HG02610 (cell line): ENCODE measurements at regions not wholly inside any gene's neighbourhood (a gene's known extent, or its start where the extent isn't known, plus 50 kb on each side); places are given as distances from the start of the nearest gene placed in this dataset.
"Not testable (repeated sequence)": the region's sequence is repeated elsewhere in the genome, so short reads cannot be mapped to it uniquely, and the experiment has no call there.

Source experiments
- ATAC-seq: cut with Tn5 transposase; IDR thresholded peaks from one replicate; pipeline ENCODE4 v1.9.1; 2021; ENCODE audit warnings: mild to moderate bottlenecking, moderate library complexity; ENCODE audit not compliant: unreplicated experiment

- no peak for ATAC-seq
These were observed 657.8 kb downstream of the SLITRK6 start for GRCh38 chr13:85141401-85141800.

DNA sequence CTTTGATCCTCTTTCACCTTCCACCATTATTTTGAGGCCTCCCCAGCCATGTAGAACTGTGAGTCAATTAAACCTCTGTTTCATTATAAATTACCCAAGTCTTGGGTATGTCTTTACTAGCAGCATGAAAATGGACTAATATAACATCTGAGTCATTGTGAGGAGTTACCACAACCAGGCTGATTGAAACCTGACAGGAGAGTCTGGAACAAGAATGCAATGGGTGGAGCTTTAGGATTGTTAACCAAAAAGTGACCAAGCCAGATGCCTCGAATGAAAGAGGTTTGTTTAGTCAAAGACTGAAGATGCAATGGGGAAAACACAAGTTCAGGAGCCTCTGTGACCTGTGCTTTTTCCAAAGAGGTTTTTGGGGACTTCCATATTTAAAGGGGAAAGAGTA, 659.0 kb downstream of the SLITRK6 start:
- no peak for ATAC-seq

- no peak for ATAC-seq
These were observed 661.7 kb downstream of the SLITRK6 start for GRCh38 chr13:85137516-85137915.

DNA sequence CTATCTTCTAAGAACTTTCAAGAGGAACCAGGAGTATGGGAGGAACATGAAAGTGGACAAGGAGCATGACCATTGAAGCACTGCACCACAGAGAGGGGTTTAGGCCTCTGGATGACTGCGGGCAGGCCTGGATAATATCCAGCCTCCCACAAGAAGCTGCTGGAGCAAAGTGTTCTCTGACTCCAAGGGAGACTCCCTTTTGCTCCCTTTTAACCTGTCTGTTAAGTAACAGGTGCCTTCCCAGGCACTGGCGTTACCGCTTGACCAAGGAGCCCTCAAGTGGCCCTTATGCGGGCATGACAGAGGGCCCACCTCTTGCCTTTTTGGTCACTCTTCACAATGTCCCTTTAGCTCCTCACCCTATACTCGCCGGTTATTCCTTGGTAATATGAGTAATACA, 666.2 kb downstream of the SLITRK6 start:
- no peak for ATAC-seq

DNA sequence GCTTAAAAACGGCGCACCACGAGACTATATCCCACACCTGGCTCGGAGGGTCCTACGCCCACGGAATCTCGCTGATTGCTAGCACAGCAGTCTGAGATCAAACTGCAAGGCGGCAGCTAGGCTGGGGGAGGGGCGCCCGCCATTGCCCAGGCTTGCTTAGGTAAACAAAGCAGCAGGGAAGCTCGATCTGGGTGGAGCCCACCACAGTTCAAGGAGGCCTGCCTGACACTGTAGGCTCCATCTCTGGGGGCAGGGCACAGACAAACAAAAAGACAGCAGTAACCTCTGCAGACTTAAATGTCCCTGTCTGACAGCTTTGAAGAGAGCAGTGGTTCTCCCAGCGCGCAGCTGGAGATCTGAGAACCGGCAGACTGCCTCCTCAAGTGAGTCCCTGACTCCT, 675.7 kb downstream of the SLITRK6 start:
- not testable (repeated sequence) for ATAC-seq

DNA sequence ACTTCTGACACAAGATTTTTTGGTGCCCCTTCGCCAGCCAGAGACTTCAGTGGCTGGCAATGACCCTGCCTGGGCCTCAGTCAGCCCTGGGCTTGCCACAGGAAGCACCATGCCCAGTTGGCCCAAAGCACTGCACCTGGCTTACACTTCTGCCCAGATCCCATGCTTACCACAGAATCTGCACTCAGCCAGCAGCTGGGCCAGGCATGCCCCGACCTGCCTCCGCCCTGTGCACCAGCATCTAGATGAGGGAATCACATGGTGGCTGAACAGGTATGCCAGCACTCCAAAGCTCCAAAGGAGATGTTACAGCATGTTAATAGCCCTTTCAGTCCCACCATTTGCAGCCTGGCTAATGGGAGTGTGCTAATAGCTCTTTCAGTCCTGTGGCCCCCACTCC, 690.9 kb downstream of the SLITRK6 start:
- no peak for ATAC-seq

DNA sequence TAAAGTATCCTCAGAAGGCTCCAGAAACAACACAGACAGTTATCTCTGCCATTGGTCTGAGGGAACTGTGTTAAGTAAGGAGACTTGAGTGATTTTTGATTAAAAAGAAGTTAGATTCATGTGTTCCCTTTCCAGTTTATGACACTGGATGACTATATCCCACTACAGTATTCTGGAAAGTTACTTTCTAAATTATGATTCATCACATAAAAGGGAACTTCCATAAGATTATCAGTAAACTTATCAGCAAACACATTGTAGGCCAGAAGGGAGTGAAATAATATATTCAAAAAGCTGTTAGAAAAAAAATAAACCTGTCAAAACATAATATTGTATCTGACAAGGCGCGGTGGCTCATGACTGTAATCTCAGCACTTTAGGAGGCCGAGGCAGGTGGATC, 700.0 kb downstream of the SLITRK6 start:
- ATAC-seq = no peak

- no peak for ATAC-seq
These were observed 703.6 kb downstream of the SLITRK6 start for GRCh38 chr13:85095418-85096272.

GRCh38 chr13:85093808-85094207, 705.4 kb downstream of the SLITRK6 start:
- no peak for ATAC-seq

- no peak for ATAC-seq
These were observed 707.5 kb downstream of the SLITRK6 start for GRCh38 chr13:85091631-85092234.

GRCh38 chr13:85089186-85089585, 710.0 kb downstream of the SLITRK6 start:
- ATAC-seq = no peak

DNA sequence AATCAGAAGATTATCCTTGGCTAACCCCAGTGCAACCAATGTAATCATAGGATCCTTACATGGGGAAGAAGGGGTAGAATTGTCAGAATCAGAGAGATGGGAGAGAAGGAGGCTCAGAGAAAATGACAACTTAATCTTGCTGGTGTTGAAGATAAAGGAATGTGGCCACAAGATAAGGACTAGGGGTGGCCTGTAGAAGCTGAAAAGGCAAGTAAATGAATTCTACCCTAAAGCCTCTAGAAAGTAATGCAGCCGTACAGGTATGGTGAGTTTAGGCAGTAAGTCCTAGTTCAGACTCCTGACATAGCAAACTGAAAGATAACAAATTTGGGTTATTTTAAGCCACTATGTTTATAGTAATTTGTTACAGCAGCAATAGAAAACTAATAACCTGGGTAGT, 718.5 kb downstream of the SLITRK6 start:
- no peak for ATAC-seq

GRCh38 chr13:85076343-85076742, 722.9 kb downstream of the SLITRK6 start:
- ATAC-seq = no peak

DNA sequence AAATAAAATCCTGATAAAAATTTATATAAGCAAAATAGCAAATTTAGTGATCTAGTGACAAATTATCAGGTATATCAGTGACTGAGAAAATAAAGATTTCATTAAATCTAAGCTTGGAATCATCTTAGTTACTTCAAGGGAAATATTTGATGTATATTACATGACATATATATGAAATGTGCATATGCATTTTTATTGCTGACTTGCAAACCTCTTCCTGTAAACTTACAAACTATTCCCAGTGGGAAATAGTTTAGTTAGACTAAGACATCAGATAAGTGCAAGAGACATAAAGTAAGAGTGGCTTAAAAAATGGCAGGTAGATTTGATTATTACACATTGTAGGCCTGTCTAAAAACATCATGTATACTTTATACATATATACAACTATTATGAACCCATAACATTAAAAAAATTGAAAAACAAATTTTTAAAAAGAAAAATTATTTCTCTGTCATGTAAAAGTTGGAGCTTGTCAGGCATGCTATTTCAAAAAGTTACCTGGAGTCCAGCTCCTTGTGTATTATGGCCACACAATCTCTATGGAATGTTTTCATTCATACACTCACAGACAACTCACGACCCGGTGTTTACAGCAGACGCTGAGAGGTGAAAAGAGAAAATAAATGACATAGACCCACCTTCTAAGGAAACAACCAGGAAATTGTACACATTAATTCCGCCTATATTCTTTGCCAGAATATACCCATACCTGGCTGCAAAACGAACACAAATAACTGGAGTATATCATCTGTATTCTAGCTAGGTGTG, 724.5 kb downstream of the SLITRK6 start:
- ATAC-seq = no peak

GRCh38 chr13:85068231-85068630, 731.0 kb downstream of the SLITRK6 start:
- ATAC-seq = no peak

- no peak for ATAC-seq
These were observed 759.0 kb downstream of the SLITRK6 start for GRCh38 chr13:85040215-85040614.

DNA sequence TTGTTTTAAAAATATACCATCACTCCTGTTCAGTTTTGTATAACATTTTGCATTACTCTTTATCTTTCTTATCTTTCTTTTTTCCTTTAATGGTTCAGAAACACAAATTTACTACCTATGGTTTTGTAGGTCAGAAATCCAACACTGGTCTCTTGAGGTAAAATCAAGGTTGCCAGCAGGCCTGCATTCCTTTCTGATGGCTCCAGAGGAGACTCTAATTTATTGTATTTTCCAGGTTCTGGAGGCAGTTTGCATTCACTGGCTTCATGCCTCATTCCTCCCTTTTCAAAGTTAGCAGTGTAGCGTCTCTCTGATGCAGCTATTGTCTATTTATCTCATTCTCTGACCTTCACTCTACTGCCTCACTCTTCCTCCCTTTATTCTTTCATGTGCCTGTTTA, 767.4 kb downstream of the SLITRK6 start:
- no peak for ATAC-seq

GRCh38 chr13:85028035-85028434, 771.2 kb downstream of the SLITRK6 start:
- ATAC-seq = no peak

GRCh38 chr13:85019121-85019520, 780.1 kb downstream of the SLITRK6 start:
- ATAC-seq = no peak

DNA sequence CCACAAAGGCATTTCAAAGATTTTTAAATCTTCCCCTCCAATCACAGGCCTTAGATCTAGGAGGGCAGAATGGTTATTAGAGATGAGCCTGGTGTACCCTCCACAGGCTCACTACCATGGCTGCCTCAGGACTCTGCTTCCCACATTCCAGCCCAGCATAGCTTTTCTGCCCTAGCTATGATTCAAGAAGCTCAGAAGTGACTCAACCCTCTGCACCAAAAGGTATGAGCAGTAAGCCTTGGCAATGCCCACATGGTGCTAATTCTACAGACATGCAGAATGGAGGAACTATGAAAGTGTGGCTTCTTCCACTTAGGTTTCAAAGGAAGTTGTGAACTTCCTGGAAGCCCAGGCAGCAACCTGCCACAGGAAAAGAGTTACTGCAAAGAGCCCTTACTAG, 786.2 kb downstream of the SLITRK6 start:
- no peak for ATAC-seq

GRCh38 chr13:85009447-85009846, 789.8 kb downstream of the SLITRK6 start:
- no peak for ATAC-seq

DNA sequence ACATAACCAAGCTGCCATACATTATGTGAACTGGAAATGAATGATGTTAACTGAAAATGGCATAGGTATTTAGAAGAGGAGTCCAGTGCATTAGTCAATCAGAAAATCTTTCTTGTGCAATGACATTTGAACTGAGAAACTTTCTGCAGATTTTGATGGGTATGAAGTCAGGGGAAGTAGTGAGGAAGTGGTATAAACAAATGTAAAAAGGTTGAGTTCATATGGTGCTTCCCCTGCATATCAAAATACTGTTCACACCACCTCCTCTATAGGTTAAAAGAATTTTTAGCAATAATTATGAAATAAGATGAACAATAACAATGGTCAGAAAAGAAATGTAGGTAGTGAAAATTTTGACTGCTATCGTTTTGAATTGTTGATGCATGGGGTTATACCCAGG, 800.0 kb downstream of the SLITRK6 start:
- ATAC-seq = no peak
